HG03039 (cell line): ENCODE measurements at regions not wholly inside any gene's neighbourhood (a gene's known extent, or its start where the extent isn't known, plus 50 kb on each side); places are given as distances from the start of the nearest gene placed in this dataset.

ENCODE experiments used
- ATAC-seq: cut with Tn5 transposase; IDR thresholded peaks from one replicate; pipeline ENCODE4 v1.9.1; 2021; ENCODE audit warnings: mild to moderate bottlenecking, moderate library complexity; ENCODE audit not compliant: unreplicated experiment

- ATAC-seq, result no peak
Measured at GRCh38 chr22:22045571-22046335, 63.2 kb upstream of the TOP3B start.

DNA sequence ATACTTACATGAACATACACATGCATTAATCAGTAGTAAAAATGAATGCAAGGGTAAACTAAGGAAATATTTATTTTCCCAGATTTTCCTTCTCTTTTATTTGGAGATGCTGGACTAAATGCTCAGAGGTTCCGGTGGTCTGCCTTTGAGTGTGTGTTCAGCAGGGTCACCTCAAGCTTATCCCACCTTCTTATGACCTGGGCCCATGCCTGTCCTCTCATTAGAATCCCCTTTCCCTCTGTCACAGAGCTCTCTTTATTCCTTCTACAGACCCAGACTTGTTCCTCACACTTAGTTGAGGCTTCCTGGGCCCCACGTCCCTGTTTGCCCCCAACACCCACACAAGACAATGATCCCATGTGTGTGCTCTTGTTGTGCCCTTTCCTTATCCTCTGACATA, 61.6 kb upstream of the TOP3B start:
- no peak for ATAC-seq

- no peak for ATAC-seq
Measured at GRCh38 chr22:22043296-22044078, 60.9 kb upstream of the TOP3B start.

GRCh38 chr22:22042599-22043295, 60.2 kb upstream of the TOP3B start:
- ATAC-seq, result no peak

GRCh38 chr22:22042009-22042408, 59.4 kb upstream of the TOP3B start:
- ATAC-seq, result no peak

DNA sequence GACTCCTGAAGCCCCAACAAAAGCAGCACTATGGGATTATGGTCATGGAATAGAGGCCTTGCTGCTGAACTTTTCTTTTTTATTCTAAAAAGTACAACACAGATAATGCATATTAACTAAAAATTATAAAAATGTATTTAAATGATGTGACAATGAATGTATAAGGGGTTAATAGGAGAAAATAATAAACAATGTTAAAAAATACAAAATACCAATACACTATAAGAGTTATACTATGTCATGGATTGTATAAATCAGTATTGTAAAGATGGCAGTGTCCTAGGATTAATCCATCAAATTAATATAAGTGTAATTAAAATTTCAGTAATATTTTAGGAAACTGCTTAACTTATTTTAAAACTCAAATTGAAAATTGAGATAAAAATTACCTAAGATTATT, 58.3 kb upstream of the TOP3B start:
- ATAC-seq, result no peak

DNA sequence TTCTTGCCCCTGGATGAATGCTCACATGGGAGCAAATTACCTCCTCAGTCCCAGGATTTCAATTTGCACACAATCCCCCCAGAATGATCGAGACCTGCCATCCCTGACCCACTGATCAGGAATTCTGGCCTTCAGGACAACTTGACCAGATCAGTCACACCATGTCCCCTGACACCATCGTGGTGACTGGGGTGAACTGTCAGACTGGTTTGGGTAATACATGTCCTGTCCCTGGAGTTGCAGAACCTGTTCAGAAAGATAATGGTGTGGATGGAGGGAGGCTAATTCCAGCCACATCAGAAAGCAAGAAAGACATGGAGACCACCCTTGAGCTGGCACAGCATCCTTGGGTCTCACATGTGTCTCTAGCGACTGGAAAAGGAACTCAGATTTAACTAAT, 57.9 kb upstream of the TOP3B start:
- no peak for ATAC-seq

DNA sequence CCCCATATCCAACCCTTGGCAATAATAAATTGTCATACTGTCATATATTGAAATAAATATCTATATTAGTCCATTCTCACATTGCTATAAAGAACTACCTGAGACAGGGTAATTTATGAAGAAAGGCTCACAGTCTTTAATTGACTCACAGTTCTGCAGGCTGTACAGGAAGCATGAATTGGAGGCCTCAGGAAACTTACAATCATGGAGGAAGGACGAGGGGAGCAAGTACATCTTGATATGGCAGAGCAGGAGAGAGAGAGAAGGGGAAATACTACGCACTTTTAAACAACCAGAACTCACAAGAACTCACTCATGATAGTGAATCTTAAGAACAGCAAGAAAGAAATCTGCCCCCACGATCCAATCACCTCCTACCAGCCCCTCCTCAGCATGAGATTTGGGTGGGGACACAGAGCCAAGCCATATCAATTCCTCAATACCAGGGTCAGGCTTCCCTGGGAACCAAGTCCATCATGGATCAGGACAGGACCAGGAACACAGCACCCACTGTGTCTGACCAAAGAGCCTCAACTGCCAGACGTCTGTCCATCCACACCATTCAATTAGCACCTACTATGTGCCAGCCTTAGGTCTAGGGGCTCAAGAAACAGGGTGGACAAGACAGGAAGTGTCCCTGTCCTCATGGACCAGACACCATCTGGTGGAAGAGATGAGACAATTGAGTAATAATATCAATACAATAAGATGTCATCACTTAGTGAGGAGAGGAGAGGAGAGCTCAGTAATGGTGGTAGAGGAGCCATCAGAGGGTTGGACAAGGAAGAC, 56.9 kb upstream of the TOP3B start:
- no peak for ATAC-seq

GRCh38 chr22:22038178-22038880, 55.7 kb upstream of the TOP3B start:
- no peak for ATAC-seq

- ATAC-seq, result no peak
Measured at GRCh38 chr22:22037740-22038139, 55.2 kb upstream of the TOP3B start.

DNA sequence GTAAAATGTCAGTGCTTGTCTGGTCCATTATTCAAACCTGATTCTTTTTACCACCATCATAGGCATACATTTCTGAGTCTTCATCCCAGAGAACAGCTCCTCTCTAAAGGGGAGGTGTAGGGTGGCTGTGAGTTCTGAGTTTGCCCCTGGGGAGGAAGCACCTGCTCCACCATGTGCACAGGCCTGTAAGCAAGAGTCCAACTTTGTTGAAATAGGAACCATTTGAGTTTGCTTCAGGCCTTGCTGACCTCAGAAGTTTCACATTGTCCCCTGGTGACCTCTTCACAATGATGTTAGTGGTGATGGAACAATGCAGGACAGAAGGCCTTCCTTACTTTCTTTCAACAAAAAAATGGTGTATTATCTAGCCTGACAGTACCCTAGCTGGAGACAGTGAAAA, 54.6 kb upstream of the TOP3B start:
- ATAC-seq, result no peak

- no peak for ATAC-seq
Measured at GRCh38 chr22:22036588-22036987, 54.0 kb upstream of the TOP3B start.

GRCh38 chr22:22035771-22036314, 53.3 kb upstream of the TOP3B start:
- ATAC-seq, result no peak

DNA sequence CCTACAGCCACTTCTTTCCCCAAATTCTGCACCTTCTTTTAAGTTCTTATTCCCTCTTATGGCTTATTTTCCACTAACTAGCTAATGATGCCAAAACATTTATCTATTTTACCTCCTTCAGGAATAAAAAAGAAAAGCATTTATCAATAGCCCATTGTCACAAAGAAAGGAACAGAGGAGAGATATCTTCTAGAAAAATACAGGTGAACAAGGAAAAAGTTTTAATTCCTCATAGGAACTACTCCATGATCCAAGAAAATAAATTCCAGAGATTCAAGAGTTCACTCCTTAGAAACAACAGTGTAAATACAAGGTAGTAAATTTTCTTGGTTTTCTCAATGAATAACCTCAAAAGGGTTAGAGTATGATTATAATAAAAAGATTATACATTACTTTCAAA, 52.6 kb upstream of the TOP3B start:
- ATAC-seq, result no peak

GRCh38 chr22:22034469-22035132, 52.0 kb upstream of the TOP3B start:
- no peak for ATAC-seq

- ATAC-seq, result no peak
Measured at GRCh38 chr22:22033803-22034468, 51.3 kb upstream of the TOP3B start.

- no peak for ATAC-seq
Measured at GRCh38 chr22:22032906-22033802, 50.6 kb upstream of the TOP3B start.
